WTC11 (cell line): ENCODE measurements at regions not wholly inside any gene's neighbourhood (a gene's known extent, or its start where the extent isn't known, plus 50 kb on each side); places are given as distances from the start of the nearest gene placed in this dataset.
A peak's percentile ranks its signal among the peaks of the same experiment; 100 is the strongest.

Source experiments
- ATAC-seq: fragments of 200-7000 bp; cut with Tn5 transposase; 2 replicates; pipeline ENCODE4 v1.10.0; 2021; ENCODE audit warnings: mild to moderate bottlenecking, moderate library complexity
- CTCF ChIA-PET: fragments of 300-600 bp; sonication (Branson Sonifier 250); formaldehyde crosslinking; loops from one replicate; lab custom pipeline; 2021; ENCODE audit warnings: antibody characterized with exemption; lab: Charles Lee
- POLR2A ChIA-PET: fragments of 350-600 bp; sonication (Branson Sonifier 250); formaldehyde crosslinking; loops from one replicate; lab custom pipeline; 2021; ENCODE audit warnings: antibody characterized with exemption; lab: Charles Lee
- DNase-seq: peaks from one replicate; pipeline ENCODE4 v3.0.0; 2021; ENCODE audit warnings: low spot score
- H3K27ac Mint-ChIP-seq: 2 replicates; pipeline ENCODE4 v1.8.0; 2021; ENCODE audit warnings: mixed read lengths
- H3K27me3 Mint-ChIP-seq: 2 replicates; pipeline ENCODE4 v1.8.0; 2021; ENCODE audit warnings: low read depth, mild to moderate bottlenecking, moderate library complexity, mixed read lengths
- H3K36me3 Mint-ChIP-seq: 2 replicates; pipeline ENCODE4 v1.8.0; 2021; ENCODE audit warnings: mixed read lengths
- H3K4me1 Mint-ChIP-seq: 2 replicates; pipeline ENCODE4 v1.8.0; 2022; ENCODE audit warnings: mixed read lengths
- H3K4me3 Mint-ChIP-seq: 2 replicates; pipeline ENCODE4 v1.8.0; 2021; ENCODE audit warnings: mild to moderate bottlenecking, moderate library complexity, mixed read lengths
- H3K9me3 Mint-ChIP-seq: 2 replicates; pipeline ENCODE4 v1.8.0; 2021; ENCODE audit warnings: mixed read lengths
- ATF1 ChIP-seq: sonication (generic); formaldehyde crosslinking; IDR thresholded peaks from 2 replicates; pipeline ENCODE4 v1.8.1; 2023; ENCODE audit warnings: mild to moderate bottlenecking, moderate library complexity, missing genetic modification reagents
- CBFB ChIP-seq: sonication (generic); formaldehyde crosslinking; IDR thresholded peaks from 2 replicates; pipeline ENCODE4 v1.8.1; 2022; ENCODE audit warnings: mild to moderate bottlenecking, low read depth, missing genetic modification reagents
- FOXK1 ChIP-seq: sonication (generic); formaldehyde crosslinking; IDR thresholded peaks from 2 replicates; pipeline ENCODE4 v1.8.0; 2022; ENCODE audit warnings: mild to moderate bottlenecking, moderate library complexity, missing genetic modification reagents
- GTF2I ChIP-seq: fragments of 250-450 bp; sonication (Bioruptor Pico); conservative IDR thresholded peaks from 2 replicates; pipeline ENCODE4 v1.4.0; 2021; ENCODE audit warnings: mild to moderate bottlenecking
- NR2C2 ChIP-seq: sonication (generic); formaldehyde crosslinking; IDR thresholded peaks from 2 replicates; pipeline ENCODE4 v1.8.0; 2022; ENCODE audit warnings: mild to moderate bottlenecking, missing genetic modification reagents
- RELA ChIP-seq: sonication (generic); formaldehyde crosslinking; IDR thresholded peaks from 2 replicates; pipeline ENCODE4 v1.8.1; 2022; ENCODE audit warnings: missing genetic modification reagents, mild to moderate bottlenecking, borderline replicate concordance
- TEAD1 ChIP-seq: sonication (generic); formaldehyde crosslinking; IDR thresholded peaks from 2 replicates; pipeline ENCODE4 v1.8.0; 2022; ENCODE audit warnings: mild to moderate bottlenecking, missing genetic modification reagents
- TP53 ChIP-seq: sonication (generic); formaldehyde crosslinking; IDR thresholded peaks from 2 replicates; pipeline ENCODE4 v1.8.1; 2023; ENCODE audit warnings: mild to moderate bottlenecking, missing genetic modification reagents
- ZBTB21 ChIP-seq: sonication (generic); formaldehyde crosslinking; IDR thresholded peaks from 2 replicates; pipeline ENCODE4 v1.8.1; 2023; ENCODE audit warnings: mild to moderate bottlenecking, missing genetic modification reagents, borderline replicate concordance
- ZNF121 ChIP-seq: sonication (generic); formaldehyde crosslinking; IDR thresholded peaks from 2 replicates; pipeline ENCODE4 v1.8.0; 2023; ENCODE audit warnings: missing genetic modification reagents
- ZNF317 ChIP-seq: sonication (generic); formaldehyde crosslinking; IDR thresholded peaks from 2 replicates; pipeline ENCODE4 v1.8.1; 2023; ENCODE audit warnings: low read depth, mild to moderate bottlenecking, moderate library complexity, missing genetic modification reagents, borderline replicate concordance
- TF ChIP-seq, protein P1 (sequence below): fragments of 250-450 bp; sonication (Bioruptor Pico); IDR thresholded peaks from 2 replicates; pipeline ENCODE4 v1.9.0; 2021; ENCODE audit warnings: mild to moderate bottlenecking, borderline replicate concordance
- TF ChIP-seq, protein P2 (sequence below): sonication (generic); formaldehyde crosslinking; IDR thresholded peaks from 2 replicates; pipeline ENCODE4 v1.8.0; 2022; ENCODE audit warnings: mild to moderate bottlenecking, missing genetic modification reagents
- TF ChIP-seq, protein P3 (sequence below): sonication (generic); formaldehyde crosslinking; IDR thresholded peaks from 2 replicates; pipeline ENCODE4 v1.8.1; 2022; ENCODE audit warnings: missing genetic modification reagents, borderline replicate concordance

DNA sequence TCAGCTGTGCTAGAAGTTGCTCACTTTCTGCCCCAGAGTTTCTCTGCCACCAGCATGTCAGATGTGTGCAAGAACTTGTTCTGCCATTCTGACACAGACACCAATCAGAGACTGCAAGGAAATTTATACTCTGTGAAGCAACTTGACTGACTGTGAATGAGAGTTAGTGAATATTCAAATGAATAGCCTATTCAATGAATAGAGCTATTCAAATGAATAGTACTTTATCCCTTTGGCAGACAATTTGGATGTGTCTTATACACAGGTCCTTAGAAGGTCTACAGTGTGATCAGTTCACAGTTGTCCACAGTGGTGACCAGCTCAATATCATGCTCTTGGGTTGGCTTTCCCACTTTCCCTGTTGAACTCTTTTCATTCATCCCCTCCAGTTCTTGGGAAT is 138.1 kb downstream of the MACC1 start:
- CTCF ChIA-PET = no interaction called here
- Mint-ChIP-seq H3K4me1 (peaks cover 80% of the 10 kb centered on the region), H3K27me3 (no peaks in the 10 kb centered on the region), H3K9me3 (peaks cover 9% of the 10 kb centered on the region), H3K4me3 (no peak overlapping the region), H3K27ac (peak overlapping the region; percentile 83), H3K36me3 (peaks cover 12% of the 10 kb centered on the region)
- POLR2A ChIA-PET = no interaction called here
- TF ChIP-seq, protein P1, sequence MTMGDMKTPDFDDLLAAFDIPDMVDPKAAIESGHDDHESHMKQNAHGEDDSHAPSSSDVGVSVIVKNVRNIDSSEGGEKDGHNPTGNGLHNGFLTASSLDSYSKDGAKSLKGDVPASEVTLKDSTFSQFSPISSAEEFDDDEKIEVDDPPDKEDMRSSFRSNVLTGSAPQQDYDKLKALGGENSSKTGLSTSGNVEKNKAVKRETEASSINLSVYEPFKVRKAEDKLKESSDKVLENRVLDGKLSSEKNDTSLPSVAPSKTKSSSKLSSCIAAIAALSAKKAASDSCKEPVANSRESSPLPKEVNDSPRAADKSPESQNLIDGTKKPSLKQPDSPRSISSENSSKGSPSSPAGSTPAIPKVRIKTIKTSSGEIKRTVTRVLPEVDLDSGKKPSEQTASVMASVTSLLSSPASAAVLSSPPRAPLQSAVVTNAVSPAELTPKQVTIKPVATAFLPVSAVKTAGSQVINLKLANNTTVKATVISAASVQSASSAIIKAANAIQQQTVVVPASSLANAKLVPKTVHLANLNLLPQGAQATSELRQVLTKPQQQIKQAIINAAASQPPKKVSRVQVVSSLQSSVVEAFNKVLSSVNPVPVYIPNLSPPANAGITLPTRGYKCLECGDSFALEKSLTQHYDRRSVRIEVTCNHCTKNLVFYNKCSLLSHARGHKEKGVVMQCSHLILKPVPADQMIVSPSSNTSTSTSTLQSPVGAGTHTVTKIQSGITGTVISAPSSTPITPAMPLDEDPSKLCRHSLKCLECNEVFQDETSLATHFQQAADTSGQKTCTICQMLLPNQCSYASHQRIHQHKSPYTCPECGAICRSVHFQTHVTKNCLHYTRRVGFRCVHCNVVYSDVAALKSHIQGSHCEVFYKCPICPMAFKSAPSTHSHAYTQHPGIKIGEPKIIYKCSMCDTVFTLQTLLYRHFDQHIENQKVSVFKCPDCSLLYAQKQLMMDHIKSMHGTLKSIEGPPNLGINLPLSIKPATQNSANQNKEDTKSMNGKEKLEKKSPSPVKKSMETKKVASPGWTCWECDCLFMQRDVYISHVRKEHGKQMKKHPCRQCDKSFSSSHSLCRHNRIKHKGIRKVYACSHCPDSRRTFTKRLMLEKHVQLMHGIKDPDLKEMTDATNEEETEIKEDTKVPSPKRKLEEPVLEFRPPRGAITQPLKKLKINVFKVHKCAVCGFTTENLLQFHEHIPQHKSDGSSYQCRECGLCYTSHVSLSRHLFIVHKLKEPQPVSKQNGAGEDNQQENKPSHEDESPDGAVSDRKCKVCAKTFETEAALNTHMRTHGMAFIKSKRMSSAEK (CRISPR knock-in tag) = no peak
- no peak for TF ChIP-seq ZNF317 (CRISPR knock-in tag)
- TF ChIP-seq ZBTB21 (CRISPR knock-in tag) = no peak
- TF ChIP-seq, protein P2, sequence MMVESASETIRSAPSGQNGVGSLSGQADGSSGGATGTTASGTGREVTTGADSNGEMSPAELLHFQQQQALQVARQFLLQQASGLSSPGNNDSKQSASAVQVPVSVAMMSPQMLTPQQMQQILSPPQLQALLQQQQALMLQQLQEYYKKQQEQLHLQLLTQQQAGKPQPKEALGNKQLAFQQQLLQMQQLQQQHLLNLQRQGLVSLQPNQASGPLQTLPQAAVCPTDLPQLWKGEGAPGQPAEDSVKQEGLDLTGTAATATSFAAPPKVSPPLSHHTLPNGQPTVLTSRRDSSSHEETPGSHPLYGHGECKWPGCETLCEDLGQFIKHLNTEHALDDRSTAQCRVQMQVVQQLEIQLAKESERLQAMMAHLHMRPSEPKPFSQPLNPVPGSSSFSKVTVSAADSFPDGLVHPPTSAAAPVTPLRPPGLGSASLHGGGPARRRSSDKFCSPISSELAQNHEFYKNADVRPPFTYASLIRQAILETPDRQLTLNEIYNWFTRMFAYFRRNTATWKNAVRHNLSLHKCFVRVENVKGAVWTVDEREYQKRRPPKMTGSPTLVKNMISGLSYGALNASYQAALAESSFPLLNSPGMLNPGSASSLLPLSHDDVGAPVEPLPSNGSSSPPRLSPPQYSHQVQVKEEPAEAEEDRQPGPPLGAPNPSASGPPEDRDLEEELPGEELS = no peak
- ATAC-seq (peak; percentile 14), DNase-seq (no peak)

DNA sequence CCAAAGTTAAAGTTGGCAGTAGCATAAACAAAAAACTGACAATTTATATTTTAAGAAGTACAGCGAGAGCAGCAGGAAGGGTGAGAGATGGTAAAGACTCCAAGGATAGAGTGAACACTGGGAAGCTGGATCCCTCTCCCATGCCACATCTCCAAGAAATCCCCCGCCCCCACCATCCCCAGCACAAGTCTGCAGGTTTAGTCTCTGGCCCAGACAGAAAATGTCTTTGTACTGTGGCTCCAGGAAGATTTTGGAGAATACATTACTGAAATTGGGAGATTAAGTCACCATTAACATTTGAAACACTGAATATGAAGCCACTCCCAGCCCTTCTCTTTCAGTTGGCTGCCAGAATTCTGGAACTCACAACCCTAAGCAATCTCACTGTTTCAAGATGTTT is 140.3 kb downstream of the MACC1 start:
- H3K4me3 Mint-ChIP-seq = peak overlapping the region; percentile 25; the same call in 1 of the 2 replicates
- ATAC-seq = peak; percentile 67
- POLR2A ChIA-PET = no interaction called here

DNA sequence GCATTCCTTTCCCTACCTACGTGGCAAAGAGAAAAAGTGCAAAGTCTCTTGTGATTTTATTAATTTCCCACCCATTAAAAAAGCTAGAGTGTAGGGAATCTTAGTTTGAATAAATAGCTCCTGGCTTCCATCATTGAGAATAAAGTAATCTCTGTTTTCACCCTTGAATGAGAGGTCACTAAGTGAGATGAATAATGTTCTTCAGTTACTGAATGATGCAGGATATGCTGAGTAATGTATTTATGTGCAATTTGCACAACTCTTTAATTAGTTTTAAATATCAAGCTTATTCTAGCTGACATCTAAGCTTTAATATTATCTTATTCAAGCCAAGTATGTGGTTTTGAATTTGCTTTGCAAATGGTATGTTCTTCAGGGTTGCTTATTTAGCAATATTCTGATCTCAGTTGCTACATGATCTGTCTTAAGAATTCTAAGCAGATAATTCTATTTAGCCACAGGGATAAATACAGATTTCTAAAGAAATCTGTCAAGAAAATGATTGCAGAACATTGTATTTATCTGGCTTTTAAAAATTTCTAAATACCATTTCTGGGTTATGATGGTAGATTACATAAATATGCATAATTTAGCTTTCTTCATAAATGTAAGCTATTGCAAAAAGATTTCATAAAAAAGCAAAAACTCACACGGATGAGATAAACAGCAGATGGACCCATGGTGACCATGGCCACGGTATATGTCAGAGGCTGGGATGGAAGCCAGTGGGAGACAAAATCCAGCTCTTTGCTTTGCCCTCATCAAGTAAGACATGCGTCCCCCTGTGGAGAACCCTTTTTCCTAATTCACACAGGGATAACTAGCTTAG is 141.0 kb downstream of the MACC1 start:
- no peak for DNase-seq
- Mint-ChIP-seq H3K4me3 (peak overlapping the region; percentile 18; the same call in 1 of the 2 replicates), H3K4me1 (peaks cover 73% of the 10 kb centered on the region), H3K27ac (peak overlapping the region; percentile 50; the same call in 1 of the 2 replicates), H3K9me3 (peaks cover 28% of the 10 kb centered on the region), H3K27me3 (no peaks in the 10 kb centered on the region), H3K36me3 (peaks cover 33% of the 10 kb centered on the region)
- TF ChIP-seq ATF1 = no peak
- TF ChIP-seq, protein P3, sequence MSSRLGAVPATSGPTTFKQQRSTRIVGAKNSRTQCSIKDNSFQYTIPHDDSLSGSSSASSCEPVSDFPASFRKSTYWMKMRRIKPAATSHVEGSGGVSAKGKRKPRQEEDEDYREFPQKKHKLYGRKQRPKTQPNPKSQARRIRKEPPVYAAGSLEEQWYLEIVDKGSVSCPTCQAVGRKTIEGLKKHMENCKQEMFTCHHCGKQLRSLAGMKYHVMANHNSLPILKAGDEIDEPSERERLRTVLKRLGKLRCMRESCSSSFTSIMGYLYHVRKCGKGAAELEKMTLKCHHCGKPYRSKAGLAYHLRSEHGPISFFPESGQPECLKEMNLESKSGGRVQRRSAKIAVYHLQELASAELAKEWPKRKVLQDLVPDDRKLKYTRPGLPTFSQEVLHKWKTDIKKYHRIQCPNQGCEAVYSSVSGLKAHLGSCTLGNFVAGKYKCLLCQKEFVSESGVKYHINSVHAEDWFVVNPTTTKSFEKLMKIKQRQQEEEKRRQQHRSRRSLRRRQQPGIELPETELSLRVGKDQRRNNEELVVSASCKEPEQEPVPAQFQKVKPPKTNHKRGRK (CRISPR knock-in tag) = no peak
- TF ChIP-seq CBFB (CRISPR knock-in tag) = no peak
- TF ChIP-seq TEAD1 (CRISPR knock-in tag) = no peak
- ChIA-PET CTCF (interaction anchor here (0.6 kb wide), 1 partner anchor 97 kb away, joined by 3 read pairs; no protein-coding TSS in a partner anchor), POLR2A (no interaction called here)
- ATAC-seq = peak; percentile 59

More for the DNA sequence above, 140.3 kb downstream of the MACC1 start:
- CTCF ChIA-PET = no interaction called here
- TF ChIP-seq FOXK1 (CRISPR knock-in tag) (no peak), TP53 (CRISPR knock-in tag) (no peak), RELA (no peak), NR2C2 (CRISPR knock-in tag) (no peak), ZNF121 (CRISPR knock-in tag) (no peak), GTF2I (no peak)
- peaks cover 22% of the 10 kb centered on the region for H3K9me3 Mint-ChIP-seq
- H3K27ac Mint-ChIP-seq = peak overlapping the region; percentile 54; the same call in 1 of the 2 replicates
- no peaks in the 10 kb centered on the region for H3K27me3 Mint-ChIP-seq
- H3K4me1 Mint-ChIP-seq = peaks cover 73% of the 10 kb centered on the region
- peaks cover 26% of the 10 kb centered on the region for H3K36me3 Mint-ChIP-seq
- DNase-seq = no peak
